ENCODE measurements at regions not wholly inside any gene's neighbourhood (a gene's known extent, or its start where the extent isn't known, plus 50 kb on each side); places are given as distances from the start of the nearest gene placed in this dataset.

GRCh38 chr12:16984484-16984883 lies 378.5 kb upstream of the LMO3 start:
- TF ChIP-seq CTCF (IDR thresholded peaks at IDR 0.05 in 4 of 5, conservative IDR thresholded peaks at IDR 0.05 in 1 of 5) (no peak), POLR2A (IDR thresholded peaks at IDR 0.05) (no peak)
